ENCODE measurements at regions not wholly inside any gene's neighbourhood (a gene's known extent, or its start where the extent isn't known, plus 50 kb on each side); places are given as distances from the start of the nearest gene placed in this dataset.

DNA sequence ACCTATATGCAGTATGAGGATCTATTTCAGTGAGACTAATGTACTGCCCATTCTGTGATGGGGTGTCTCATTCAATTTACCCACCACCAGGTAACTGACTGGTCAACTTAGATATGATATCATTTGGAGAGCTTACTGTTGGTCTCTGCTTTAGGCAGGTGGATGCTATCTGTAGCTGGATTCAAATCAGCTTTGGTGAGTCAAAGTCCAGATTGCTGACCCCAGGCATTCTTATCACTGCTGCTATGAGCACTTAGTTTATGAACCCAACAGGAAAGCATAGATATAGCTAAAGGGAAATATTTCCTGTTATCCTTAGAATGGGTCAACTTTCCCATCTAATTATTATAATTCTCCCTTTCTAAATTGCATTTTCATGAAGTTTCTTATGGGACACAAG, 1295.2 kb upstream of the SPRY2 start:
- TF ChIP-seq, protein P1, sequence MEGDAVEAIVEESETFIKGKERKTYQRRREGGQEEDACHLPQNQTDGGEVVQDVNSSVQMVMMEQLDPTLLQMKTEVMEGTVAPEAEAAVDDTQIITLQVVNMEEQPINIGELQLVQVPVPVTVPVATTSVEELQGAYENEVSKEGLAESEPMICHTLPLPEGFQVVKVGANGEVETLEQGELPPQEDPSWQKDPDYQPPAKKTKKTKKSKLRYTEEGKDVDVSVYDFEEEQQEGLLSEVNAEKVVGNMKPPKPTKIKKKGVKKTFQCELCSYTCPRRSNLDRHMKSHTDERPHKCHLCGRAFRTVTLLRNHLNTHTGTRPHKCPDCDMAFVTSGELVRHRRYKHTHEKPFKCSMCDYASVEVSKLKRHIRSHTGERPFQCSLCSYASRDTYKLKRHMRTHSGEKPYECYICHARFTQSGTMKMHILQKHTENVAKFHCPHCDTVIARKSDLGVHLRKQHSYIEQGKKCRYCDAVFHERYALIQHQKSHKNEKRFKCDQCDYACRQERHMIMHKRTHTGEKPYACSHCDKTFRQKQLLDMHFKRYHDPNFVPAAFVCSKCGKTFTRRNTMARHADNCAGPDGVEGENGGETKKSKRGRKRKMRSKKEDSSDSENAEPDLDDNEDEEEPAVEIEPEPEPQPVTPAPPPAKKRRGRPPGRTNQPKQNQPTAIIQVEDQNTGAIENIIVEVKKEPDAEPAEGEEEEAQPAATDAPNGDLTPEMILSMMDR (IDR thresholded peaks at IDR 0.05): no peak
- no peaks in the 10 kb centered on the region for H3K4me1 ChIP-seq
- no peaks in the 10 kb centered on the region for H3K9me3 ChIP-seq (ENCODE audit: control insufficient read depth, low read length)
- H3K36me3 ChIP-seq (ENCODE audit: control insufficient read depth, insufficient read depth, low read length): no peaks in the 10 kb centered on the region
- H3K9ac ChIP-seq: no peak overlapping the region
- no peaks in the 10 kb centered on the region for H3K79me2 ChIP-seq
- H3K4me2 ChIP-seq (ENCODE audit: low read length): no peak overlapping the region
- H3K27ac ChIP-seq: no peak overlapping the region
- no peak overlapping the region for H3K4me3 ChIP-seq (ENCODE audit: low read depth, low read length)
- H2AFZ ChIP-seq: no peak overlapping the region
- H3K27me3 ChIP-seq (ENCODE audit: control insufficient read depth, insufficient read depth, low read length): no peaks in the 10 kb centered on the region

DNA sequence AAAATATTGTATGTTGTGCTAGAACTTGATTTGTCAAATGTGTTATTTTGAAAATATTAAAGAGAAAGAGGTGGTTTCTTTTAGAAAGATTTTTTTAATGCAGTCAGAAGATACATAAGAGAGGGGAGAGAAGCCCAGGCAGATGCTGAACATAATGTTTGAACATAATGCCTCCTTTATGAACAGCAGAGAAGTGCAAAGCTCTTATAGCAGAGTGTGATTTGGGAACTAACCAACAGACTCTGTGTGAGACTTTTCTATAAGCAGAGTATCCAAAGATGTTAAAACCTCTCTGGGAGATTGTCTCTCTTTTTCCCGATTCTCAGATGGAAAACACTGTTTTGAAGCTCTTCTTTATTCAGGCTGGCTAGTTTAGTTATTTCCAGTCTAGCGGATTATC, 1274.1 kb upstream of the SPRY2 start:
- Histone ChIP-seq H3K27me3 (ENCODE audit: control insufficient read depth, insufficient read depth, low read length) (no peaks in the 10 kb centered on the region), H3K9ac (no peak overlapping the region), H3K4me1 (no peaks in the 10 kb centered on the region), H3K9me3 (ENCODE audit: control insufficient read depth, low read length) (no peaks in the 10 kb centered on the region), H3K36me3 (ENCODE audit: control insufficient read depth, insufficient read depth, low read length) (no peaks in the 10 kb centered on the region), H3K27ac (no peak overlapping the region), H3K79me2 (no peaks in the 10 kb centered on the region), H2AFZ (no peak overlapping the region), H3K4me2 (ENCODE audit: low read length) (no peak overlapping the region), H3K4me3 (ENCODE audit: low read depth, low read length) (no peak overlapping the region)
- TF ChIP-seq, protein P1 (IDR thresholded peaks at IDR 0.05): no peak

DNA sequence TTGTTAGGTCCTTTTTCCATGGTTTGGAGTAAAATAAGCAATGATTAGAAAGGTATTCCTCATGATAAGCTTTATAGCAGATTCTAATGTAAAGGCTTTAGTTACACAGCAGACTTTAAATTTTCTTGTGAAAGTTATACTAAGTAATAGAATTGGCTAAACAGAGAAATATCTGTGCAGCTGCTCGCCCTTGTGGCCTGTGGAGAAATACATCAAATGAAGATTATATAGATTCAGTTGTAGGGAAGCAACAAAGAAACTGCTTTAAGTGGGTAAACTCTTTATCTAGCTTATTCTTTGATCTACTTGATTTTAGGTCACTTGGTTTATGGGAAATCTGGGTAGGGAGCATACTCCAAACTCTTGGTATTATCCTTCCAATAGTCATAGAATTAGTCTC, 1269.7 kb upstream of the SPRY2 start:
- TF ChIP-seq, protein P1 (IDR thresholded peaks at IDR 0.05): no peak
- Histone ChIP-seq H3K27ac (no peak overlapping the region), H3K9me3 (ENCODE audit: control insufficient read depth, low read length) (no peaks in the 10 kb centered on the region), H3K9ac (no peak overlapping the region), H2AFZ (no peak overlapping the region), H3K36me3 (ENCODE audit: control insufficient read depth, insufficient read depth, low read length) (no peaks in the 10 kb centered on the region), H3K79me2 (no peaks in the 10 kb centered on the region), H3K27me3 (ENCODE audit: control insufficient read depth, insufficient read depth, low read length) (no peaks in the 10 kb centered on the region), H3K4me2 (ENCODE audit: low read length) (no peak overlapping the region), H3K4me1 (no peaks in the 10 kb centered on the region), H3K4me3 (ENCODE audit: low read depth, low read length) (no peak overlapping the region)

DNA sequence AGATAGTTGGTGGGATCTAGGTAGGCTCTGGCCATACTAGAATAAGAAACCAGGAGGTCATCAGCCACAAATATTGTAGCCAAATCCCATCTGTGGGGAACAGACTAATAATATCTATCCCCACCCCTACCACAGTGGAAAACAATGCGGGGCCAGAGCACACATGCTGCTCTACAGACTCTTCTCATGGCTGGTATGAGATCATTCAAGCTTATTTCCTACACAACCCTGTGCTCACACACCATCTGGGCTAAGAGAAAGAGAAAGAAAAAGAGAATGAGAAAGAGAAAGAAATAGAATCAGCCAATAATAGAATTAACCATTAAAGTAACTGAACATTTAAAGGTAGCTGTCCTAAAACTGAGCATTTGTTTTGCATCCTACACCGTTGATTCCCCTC, 1268.4 kb upstream of the SPRY2 start:
- H3K4me2 ChIP-seq (ENCODE audit: low read length): no peak overlapping the region
- no peaks in the 10 kb centered on the region for H3K4me1 ChIP-seq
- H3K27me3 ChIP-seq (ENCODE audit: control insufficient read depth, insufficient read depth, low read length): no peaks in the 10 kb centered on the region
- no peaks in the 10 kb centered on the region for H3K36me3 ChIP-seq (ENCODE audit: control insufficient read depth, insufficient read depth, low read length)
- no peak overlapping the region for H2AFZ ChIP-seq
- H3K9ac ChIP-seq: no peak overlapping the region
- H3K79me2 ChIP-seq: no peaks in the 10 kb centered on the region
- TF ChIP-seq, protein P1 (IDR thresholded peaks at IDR 0.05): no peak
- H3K27ac ChIP-seq: no peak overlapping the region
- no peak overlapping the region for H3K4me3 ChIP-seq (ENCODE audit: low read depth, low read length)
- H3K9me3 ChIP-seq (ENCODE audit: control insufficient read depth, low read length): no peaks in the 10 kb centered on the region

DNA sequence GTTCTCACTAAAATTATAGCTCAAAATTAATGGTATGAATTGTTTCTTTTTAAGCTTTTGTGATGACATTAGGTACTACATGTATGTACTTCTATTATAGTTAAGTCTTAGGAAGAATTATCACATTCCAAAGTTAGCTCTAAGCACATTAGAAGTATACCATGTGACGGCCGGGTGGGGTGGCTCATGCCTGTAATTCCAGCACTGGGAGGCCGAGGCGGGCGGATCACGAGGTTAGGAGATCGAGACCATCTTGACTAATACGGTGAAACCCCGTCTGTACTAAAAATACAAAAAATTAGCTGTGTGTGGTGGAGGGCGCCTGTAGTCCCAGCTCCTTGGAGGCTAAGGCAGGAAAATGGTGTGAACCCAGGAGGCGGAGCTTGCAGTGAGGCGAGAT, 1265.1 kb upstream of the SPRY2 start:
- no peaks in the 10 kb centered on the region for H3K27me3 ChIP-seq (ENCODE audit: control insufficient read depth, insufficient read depth, low read length)
- no peaks in the 10 kb centered on the region for H3K79me2 ChIP-seq
- H3K4me1 ChIP-seq: no peaks in the 10 kb centered on the region
- H2AFZ ChIP-seq: no peak overlapping the region
- no peak overlapping the region for H3K4me2 ChIP-seq (ENCODE audit: low read length)
- no peak overlapping the region for H3K27ac ChIP-seq
- no peak overlapping the region for H3K4me3 ChIP-seq (ENCODE audit: low read depth, low read length)
- TF ChIP-seq, protein P1 (IDR thresholded peaks at IDR 0.05): no peak
- no peaks in the 10 kb centered on the region for H3K9me3 ChIP-seq (ENCODE audit: control insufficient read depth, low read length)
- no peak overlapping the region for H3K9ac ChIP-seq
- no peaks in the 10 kb centered on the region for H3K36me3 ChIP-seq (ENCODE audit: control insufficient read depth, insufficient read depth, low read length)
